LNCaP clone FGC (cell line): ENCODE measurements at regions not wholly inside any gene's neighbourhood (a gene's known extent, or its start where the extent isn't known, plus 50 kb on each side); places are given as distances from the start of the nearest gene placed in this dataset.

ENCODE experiments used
- DNase-seq: peaks from one replicate; pipeline ENCODE4 v3.0.0-alpha.2; 2011; ENCODE audit warnings: low read depth
- H3K4me3 ChIP-seq: 2 replicates; pipeline ENCODE4 v1.5.1; 2011; ENCODE audit warnings: mild to moderate bottlenecking, low read depth, low read length, control low read depth
- CTCF ChIP-seq: IDR thresholded peaks from 2 replicates; pipeline ENCODE4 v1.5.1; 2012; ENCODE audit warnings: mild to moderate bottlenecking; ENCODE audit not compliant: control insufficient read depth, insufficient read depth; ENCODE audit errors: extremely low read depth

GRCh38 chr10:10644676-10645385 lies 372.8 kb upstream of the CELF2 start:
- no peak for TF ChIP-seq CTCF
- H3K4me3 ChIP-seq, result no peak overlapping the region
- no peak for DNase-seq

GRCh38 chr10:10647331-10647730 lies 370.3 kb upstream of the CELF2 start:
- no peak for DNase-seq
- no peak overlapping the region for H3K4me3 ChIP-seq
- TF ChIP-seq CTCF, result no peak

GRCh38 chr10:10657139-10657760 lies 360.4 kb upstream of the CELF2 start:
- DNase-seq, result no peak
- no peak for TF ChIP-seq CTCF
- H3K4me3 ChIP-seq, result no peak overlapping the region

- no peak for TF ChIP-seq CTCF
- DNase-seq, result no peak
- no peak overlapping the region for H3K4me3 ChIP-seq
Observed at GRCh38 chr10:10658172-10658785, 359.4 kb upstream of the CELF2 start.

- no peak for TF ChIP-seq CTCF
- no peak for DNase-seq
- H3K4me3 ChIP-seq, result no peak overlapping the region
Observed at GRCh38 chr10:10660054-10660453, 357.6 kb upstream of the CELF2 start.

GRCh38 chr10:10661176-10661575 lies 356.5 kb upstream of the CELF2 start:
- H3K4me3 ChIP-seq, result no peak overlapping the region
- DNase-seq, result no peak
- no peak for TF ChIP-seq CTCF
